ENCODE measurements at regions not wholly inside any gene's neighbourhood (a gene's known extent, or its start where the extent isn't known, plus 50 kb on each side); places are given as distances from the start of the nearest gene placed in this dataset.

- DNase-seq (ENCODE audit: low read depth in 3 of 3) = no peak
Observed at GRCh38 chr1:186557147-186557777, 96.3 kb upstream of the PDC start.

- DNase-seq (ENCODE audit: low read depth in 3 of 3) = no peak
Observed at GRCh38 chr1:186550832-186551231, 89.9 kb upstream of the PDC start.

GRCh38 chr1:186541003-186541402, 80.1 kb upstream of the PDC start:
- no peak for DNase-seq (ENCODE audit: low read depth in 3 of 3)

GRCh38 chr1:186540521-186540920, 79.6 kb upstream of the PDC start:
- no peak for DNase-seq (ENCODE audit: low read depth in 3 of 3)

- DNase-seq (ENCODE audit: low read depth in 3 of 3) = no peak
Observed at GRCh38 chr1:186536273-186536890, 75.5 kb upstream of the PDC start.

GRCh38 chr1:186535388-186536133, 74.6 kb upstream of the PDC start:
- DNase-seq (ENCODE audit: low read depth in 3 of 3) = no peak

- no peak for DNase-seq (ENCODE audit: low read depth in 3 of 3)
Observed at GRCh38 chr1:186534401-186534800, 73.5 kb upstream of the PDC start.

- DNase-seq (ENCODE audit: low read depth in 3 of 3) = no peak
Observed at GRCh38 chr1:186532466-186532865, 71.6 kb upstream of the PDC start.

- DNase-seq (ENCODE audit: low read depth in 3 of 3) = no peak
Observed at GRCh38 chr1:186531561-186532165, 70.7 kb upstream of the PDC start.

GRCh38 chr1:186530109-186530508, 69.2 kb upstream of the PDC start:
- DNase-seq (ENCODE audit: low read depth in 3 of 3) = no peak

GRCh38 chr1:186519982-186520381, 59.1 kb upstream of the PDC start:
- no peak for DNase-seq (ENCODE audit: low read depth in 3 of 3)

GRCh38 chr1:186518822-186519381, 58.0 kb upstream of the PDC start:
- no peak for DNase-seq (ENCODE audit: low read depth in 3 of 3)

GRCh38 chr1:186518395-186518794, 57.5 kb upstream of the PDC start:
- DNase-seq (ENCODE audit: low read depth in 3 of 3) = no peak

GRCh38 chr1:186514367-186514766, 53.5 kb upstream of the PDC start:
- no peak for DNase-seq (ENCODE audit: low read depth in 3 of 3)

- no peak for DNase-seq (ENCODE audit: low read depth in 3 of 3)
Observed at GRCh38 chr1:186513526-186513925, 52.6 kb upstream of the PDC start.

GRCh38 chr1:186512698-186513457, 52.0 kb upstream of the PDC start:
- DNase-seq (ENCODE audit: low read depth in 3 of 3) = no peak

GRCh38 chr1:186511761-186512637, 51.1 kb upstream of the PDC start:
- DNase-seq (ENCODE audit: low read depth in 3 of 3) = no peak
